ENCODE measurements at regions not wholly inside any gene's neighbourhood (a gene's known extent, or its start where the extent isn't known, plus 50 kb on each side); places are given as distances from the start of the nearest gene placed in this dataset.

DNA sequence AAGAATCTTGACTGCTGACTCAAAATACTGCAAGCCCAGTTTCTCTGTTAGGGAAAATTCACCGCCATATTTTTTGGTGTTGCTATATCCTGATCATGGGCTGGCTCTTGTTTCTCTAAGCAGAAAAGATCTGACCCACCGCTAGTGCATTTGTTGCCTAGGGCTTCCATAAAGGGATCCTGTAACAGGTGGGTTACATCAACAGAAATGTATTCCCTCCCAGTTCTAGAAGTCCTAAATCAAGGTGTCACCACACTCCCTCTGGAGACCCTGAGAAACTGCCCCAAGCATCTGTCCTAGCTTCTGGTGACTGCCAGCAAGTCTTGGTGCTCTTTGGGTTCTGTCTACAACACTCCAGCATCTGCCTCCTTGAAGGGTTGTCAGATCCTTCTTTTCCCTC is 99.7 kb downstream of the MAF start:
- peak in 1 of 11 donors; percentile 8 for DNase-seq (ENCODE audit: extremely low read depth in 1 of 11, low read depth in 9 of 11, low spot score in 4 of 11)

DNA sequence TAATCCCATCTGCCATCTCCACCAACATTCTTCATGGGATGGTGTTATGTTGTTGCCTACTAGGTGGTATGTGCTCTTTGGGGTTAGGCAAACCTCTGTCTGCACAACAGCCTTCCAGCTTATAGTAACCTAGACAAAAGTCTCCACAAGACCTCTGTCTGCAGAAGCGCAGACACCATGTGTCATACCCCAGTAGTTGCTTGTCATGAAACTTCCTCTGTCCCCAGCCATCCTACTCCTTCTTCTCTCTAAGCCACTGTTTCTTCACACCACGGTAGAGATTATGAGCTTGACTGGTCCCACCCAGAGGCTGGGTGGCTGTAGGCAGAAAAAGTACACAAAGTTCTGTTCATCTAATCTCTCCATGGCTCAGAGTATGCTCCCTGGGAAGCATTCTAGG is 100.3 kb downstream of the MAF start:
- no peak for DNase-seq (ENCODE audit: extremely low read depth in 1 of 11, low read depth in 9 of 11, low spot score in 4 of 11)

DNA sequence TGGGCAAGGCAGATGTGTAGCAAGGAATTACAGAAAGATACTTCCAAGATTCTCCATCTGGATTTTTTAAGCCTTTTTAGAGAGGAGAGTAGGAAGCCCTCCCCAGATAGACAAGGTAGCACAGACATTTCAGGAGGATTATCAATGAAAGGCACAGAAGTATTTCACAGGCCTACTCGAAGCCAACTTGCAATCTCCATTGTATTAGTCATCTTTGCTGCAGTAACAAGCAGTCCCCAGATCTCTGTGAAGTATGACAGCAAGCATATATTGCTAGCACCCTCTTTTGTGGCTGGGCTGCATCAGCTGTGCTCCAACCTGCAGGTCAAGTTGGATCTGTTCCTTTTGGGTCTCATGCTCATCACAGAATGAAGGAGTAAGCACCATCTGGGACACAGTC is 101.6 kb downstream of the MAF start:
- DNase-seq (ENCODE audit: extremely low read depth in 1 of 11, low read depth in 9 of 11, low spot score in 4 of 11) = no peak

DNA sequence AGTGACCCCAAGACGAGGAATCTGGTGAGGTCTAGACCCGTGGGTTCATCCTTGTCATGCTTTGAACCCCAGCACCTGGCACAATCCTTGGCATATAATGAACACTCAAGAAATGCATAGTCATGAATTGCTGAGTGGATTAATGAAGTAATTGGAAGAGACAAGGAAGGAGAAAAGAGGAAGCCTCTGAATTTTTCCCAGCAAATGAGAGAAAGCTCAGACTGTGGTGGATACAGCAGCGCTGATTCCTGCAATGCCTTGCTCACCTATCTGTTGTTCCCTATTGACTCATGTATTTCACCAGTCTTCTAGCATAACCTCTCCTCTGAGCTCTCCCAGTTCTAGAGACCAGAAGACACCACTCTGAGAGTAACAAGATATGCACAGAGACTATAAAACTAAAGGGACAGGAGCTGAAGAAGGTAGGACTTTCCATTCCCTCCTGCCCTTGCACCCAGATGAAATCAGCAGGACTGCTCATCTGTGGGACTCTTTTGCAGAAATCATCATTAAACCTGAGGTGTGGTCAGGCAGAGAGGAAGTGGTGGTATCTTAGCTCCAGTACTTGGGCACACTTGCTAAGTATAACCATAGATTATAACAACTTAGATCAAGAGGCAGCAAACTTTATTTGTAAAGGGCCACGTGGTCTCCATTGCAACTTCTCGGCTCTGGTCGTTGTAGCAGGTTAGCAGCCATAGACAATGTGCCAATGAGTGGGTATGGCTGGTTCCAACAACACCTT is 102.8 kb downstream of the MAF start:
- DNase-seq (ENCODE audit: extremely low read depth in 1 of 11, low read depth in 9 of 11, low spot score in 4 of 11) = no peak

DNA sequence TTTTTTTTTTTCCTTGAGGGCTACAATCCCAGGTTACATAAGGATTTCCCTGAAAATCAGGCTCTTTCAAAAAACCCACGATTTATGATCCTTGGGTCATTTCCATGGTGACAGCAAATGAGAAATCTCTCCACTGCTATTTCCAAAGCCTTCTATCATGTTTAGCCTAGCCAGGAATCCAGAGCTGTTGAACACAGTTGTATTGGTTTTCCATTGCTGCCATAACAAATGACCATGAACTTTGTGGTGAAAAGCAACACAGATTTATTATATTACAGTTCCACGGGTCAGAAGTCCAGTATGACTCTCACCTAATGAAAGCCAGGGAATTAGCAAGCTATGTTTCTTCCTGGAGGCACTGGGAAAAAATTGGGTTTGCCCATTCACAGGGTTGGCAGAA is 106.6 kb downstream of the MAF start:
- no peak for DNase-seq (ENCODE audit: extremely low read depth in 1 of 11, low read depth in 9 of 11, low spot score in 4 of 11)

DNA sequence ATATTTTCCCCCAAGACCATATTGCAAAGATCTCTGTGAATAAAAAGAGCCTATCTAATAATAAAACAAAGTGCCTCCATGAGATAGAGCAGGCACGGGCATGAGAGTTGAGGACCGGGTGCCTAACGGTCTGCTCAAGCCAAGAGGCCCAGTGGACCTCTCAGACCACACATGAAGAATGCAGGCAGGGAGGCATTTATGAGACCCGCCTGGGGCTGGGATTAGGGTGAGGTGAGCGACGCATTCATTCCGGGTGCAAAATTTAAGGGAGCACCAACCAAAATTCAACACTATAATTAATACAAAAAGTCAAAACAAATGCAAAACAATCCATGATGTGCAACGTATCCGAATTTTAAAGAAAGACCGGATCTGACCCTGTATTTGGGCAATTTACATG is 108.5 kb downstream of the MAF start:
- no peak for DNase-seq (ENCODE audit: extremely low read depth in 1 of 11, low read depth in 9 of 11, low spot score in 4 of 11)

DNA sequence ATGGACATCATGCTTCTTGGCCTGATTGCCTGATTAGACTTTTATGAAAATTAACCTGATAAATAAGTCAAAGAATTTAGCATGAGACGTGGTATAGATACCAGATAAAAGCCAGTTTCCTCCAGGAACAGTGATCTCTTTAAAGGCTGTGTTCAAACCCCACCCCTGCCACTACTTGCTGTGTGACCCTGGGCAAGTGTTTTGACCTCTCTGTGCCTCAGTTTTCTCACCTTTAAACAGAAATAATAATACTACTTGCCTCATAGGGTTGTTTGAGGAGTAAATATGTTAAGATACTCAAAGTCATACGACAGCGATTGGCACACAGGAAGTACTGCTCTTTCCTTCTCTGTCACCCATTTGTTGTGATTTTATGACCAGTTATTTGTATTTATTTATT is 115.5 kb downstream of the MAF start:
- DNase-seq (ENCODE audit: extremely low read depth in 1 of 11, low read depth in 9 of 11, low spot score in 4 of 11) = no peak

DNA sequence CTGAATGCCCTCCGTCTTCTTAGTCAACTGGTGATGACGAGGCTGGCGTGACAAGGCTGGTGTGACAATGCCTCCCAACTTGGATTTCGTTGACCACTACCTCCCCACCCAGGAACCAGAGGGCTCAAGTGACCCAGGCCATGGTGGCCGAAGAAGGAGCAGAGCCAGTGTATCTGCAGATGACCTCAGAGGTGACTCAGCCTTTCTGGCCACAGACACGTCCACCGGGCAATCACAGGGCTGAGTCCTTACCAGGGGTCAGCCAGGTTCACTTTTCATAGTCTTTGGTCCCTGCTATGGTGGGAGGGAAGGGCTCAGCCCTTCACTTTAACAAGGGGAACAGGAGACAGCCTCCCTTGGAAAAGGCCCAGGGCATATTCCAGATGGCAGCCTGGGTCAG is 116.3 kb downstream of the MAF start:
- DNase-seq (ENCODE audit: extremely low read depth in 1 of 11, low read depth in 9 of 11, low spot score in 4 of 11) = no peak

DNA sequence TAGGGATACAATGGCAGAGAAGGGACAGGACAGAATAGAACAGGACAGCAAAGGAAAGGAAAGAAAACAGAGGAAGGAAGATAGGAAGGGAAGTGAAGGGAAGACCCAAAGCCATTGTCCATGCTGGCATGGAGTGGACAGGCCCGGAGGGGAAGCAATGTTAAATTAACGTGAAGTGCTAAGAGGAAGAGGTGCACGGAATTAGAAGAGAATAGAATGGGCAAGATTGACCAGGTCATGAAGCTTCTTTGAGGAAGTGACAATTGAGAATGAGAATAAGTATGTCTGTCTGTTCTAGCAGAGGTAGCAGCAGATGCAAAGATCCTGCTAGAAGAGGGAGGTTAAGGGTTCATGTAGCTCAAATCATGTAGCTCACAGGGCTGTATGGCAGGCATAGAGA is 117.2 kb downstream of the MAF start:
- no peak for DNase-seq (ENCODE audit: extremely low read depth in 1 of 11, low read depth in 9 of 11, low spot score in 4 of 11)

DNA sequence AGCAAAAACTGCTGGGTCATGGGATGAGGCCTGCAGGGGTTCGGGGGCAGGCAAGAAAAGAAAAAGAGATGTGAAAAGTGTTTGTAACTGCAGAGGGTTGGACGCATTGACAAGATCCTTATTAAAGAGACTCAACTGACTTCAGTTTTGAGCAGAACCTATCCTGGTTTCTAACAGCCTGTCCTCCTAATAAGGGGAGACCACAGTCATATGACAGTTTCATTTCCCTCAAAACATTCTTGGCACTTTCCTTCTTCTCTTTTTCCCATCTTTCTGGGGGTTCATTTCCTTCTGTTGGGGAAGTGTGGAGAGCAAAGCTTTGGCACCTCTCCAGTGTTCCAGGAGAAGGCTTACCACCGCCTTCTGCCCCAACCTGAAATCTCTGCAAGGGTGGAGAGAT is 118.5 kb downstream of the MAF start:
- DNase-seq (ENCODE audit: extremely low read depth in 1 of 11, low read depth in 9 of 11, low spot score in 4 of 11) = no peak

DNA sequence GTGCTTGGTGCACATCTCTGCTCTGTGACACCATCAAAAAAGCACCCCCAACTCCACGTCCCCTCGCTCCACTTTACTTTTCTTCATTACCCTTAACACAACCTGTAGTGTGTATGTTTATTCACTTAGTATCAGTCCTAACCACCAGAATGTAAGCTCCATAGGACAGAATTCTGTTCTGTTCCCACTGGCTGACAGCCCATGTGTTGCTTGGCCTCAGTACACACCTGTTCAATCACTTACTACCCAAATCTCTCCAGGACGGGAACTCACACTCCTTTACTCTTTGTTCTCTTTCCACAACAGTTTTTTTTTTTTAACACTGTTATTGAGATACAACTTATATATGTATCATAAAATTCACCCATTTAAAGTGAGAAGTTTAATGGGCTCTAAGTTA is 119.6 kb downstream of the MAF start:
- no peak for DNase-seq (ENCODE audit: extremely low read depth in 1 of 11, low read depth in 9 of 11, low spot score in 4 of 11)

DNA sequence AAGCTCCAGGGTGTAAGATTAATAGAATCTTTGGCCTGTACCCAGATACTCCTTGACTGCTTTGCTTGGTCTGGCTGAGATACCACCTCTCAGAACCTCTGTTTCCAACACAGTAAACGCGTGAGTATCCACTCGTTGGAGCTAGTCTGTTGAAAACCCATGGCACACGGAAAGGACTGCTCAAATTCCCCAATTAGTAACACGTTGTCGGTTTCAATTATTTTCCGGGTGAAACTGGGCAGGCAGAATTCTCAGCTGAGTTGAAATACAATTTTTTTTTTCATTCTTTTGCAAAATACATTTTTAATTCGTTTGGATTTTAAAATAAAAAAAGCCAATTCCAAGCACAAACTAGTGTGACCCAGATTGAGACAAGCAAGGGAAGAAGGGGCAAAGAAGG is 120.5 kb downstream of the MAF start:
- no peak for DNase-seq (ENCODE audit: extremely low read depth in 1 of 11, low read depth in 9 of 11, low spot score in 4 of 11)

DNA sequence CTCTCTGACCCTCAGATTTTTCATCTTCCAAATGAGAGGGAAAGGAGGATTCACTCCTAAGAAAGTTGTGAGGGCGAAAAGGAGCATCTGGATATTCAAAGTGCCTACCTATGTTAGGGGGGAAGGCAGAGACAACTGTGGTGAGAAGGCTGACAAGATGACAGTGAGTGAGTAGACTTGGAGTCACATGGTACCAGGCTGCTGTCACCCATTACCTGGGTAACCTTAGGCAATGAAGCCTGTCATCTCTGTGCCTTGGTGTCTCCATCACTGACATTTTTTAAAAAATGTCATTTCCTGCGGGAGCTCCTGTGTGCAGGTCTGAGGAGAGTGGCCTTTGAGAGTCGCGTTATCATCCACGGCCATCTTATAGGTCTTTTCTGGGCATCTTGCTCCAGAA is 124.0 kb downstream of the MAF start:
- no peak for DNase-seq (ENCODE audit: extremely low read depth in 1 of 11, low read depth in 9 of 11, low spot score in 4 of 11)

DNA sequence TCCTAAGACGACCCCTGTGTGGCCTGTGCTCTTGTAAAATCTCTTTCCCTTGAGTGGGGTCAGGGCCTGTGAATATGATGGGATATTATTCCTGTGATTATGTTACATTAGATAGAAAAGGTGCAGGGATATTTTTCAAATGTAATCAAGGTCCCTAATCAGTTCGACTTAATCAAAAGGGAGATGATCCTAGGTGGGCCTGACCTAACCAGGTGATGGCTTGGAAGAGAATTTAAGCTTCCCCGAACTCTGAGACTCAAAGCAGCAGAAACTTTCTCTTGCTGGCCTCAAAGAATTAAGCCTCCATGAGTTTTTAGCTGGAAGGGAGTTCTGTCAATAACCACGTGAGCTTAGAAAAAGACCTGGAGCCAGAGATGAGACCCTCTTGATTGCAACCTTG is 124.7 kb downstream of the MAF start:
- DNase-seq (ENCODE audit: extremely low read depth in 1 of 11, low read depth in 9 of 11, low spot score in 4 of 11) = no peak

DNA sequence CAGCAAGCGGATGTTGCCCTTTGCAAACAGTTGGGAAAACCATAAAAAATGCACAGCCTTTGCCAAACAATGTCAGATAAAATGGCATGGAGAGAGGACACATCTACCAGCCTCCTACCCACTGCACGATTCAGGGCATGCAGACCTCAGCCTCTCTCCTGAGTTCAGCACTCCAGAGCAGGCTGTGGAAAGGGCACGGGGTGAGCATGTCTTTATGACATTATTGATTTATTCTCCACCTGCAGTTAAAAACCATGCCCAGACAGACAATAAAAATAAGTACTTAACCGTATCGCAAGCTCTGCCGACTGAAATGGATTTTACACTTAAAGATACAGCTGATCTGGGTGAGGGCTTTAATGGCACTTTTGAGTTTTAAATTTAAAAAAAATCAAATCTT is 127.1 kb downstream of the MAF start:
- DNase-seq (ENCODE audit: extremely low read depth in 1 of 11, low read depth in 9 of 11, low spot score in 4 of 11) = no peak

DNA sequence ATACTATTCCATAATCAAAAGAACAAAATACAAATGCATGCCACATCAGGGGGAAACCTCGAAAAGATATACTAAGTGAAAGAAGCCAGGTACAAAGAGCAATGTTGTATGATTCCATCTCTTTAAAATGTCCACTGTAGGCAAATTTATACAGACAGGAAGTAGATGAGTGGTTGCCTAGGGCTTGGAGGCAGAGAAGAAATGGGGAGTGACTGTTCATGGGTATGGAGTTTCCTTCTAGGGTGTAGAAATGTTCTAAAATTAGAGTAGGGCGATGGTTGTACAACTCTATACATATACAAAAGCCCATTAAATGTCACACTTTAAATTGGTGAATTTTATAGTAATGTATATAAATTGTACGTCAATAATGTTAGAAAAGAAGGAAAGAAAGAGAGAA is 128.1 kb downstream of the MAF start:
- no peak for DNase-seq (ENCODE audit: extremely low read depth in 1 of 11, low read depth in 9 of 11, low spot score in 4 of 11)

DNA sequence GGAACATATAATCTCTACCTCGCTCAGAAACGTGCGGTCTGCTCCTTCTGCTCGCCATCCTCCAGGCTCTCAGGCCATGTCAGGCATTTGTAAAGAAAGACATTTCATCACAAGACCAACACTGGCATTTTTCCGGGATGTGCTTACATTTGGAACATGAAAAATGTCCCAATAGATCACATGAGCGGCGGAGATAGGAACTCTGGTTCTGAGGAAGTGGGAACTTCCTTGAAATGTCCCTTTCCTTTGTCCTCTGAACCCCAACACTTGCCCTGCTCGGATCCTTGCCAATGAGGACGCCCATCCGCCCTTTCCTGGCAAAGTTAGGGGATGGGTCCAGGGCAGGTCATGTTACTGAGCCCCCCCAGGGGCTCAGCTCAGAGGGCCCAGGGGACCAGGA is 130.5 kb downstream of the MAF start:
- DNase-seq (ENCODE audit: extremely low read depth in 1 of 11, low read depth in 9 of 11, low spot score in 4 of 11) = no peak

DNA sequence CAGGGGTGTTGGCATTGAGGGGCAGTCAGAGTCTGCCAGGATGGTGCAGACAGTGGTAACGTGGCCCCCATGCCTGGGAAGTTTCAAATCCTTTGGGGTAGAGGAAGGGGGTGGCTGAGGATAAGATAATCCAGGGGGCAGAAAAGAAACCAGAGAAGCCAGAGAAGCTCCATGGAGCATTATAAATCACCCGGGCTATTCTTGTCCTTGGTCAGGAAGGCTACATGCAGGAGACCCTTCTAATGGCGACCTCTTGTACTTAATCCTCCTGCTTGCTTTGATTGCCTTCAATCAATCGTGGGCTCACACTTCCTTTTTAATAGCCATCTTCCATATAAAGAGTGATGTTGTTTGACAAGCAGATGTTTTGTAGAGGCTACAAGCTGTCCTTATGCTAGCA is 131.9 kb downstream of the MAF start:
- DNase-seq (ENCODE audit: extremely low read depth in 1 of 11, low read depth in 9 of 11, low spot score in 4 of 11) = no peak

DNA sequence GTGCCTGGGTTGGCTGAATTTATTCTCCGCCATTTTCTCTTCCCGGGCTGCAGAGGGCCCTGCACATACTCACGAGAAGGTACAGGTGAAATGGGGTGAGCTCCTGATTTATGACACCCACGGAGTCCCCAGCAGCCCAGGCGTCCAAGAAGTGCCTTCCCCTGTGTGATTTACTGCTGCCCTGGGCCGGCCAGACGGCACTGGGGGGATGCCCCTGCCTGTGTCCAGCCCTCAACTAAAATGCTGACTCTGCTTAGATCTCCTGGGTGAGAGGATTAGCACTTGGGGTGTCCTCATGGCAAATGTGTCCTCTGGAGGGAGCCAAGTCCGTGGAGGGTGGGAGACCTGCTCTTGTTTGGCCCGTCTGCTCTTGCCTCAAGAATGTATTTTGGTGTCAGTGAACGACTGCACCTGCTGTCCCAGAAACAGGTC is 132.4 kb downstream of the MAF start:
- no peak for DNase-seq (ENCODE audit: extremely low read depth in 1 of 11, low read depth in 9 of 11, low spot score in 4 of 11)

DNA sequence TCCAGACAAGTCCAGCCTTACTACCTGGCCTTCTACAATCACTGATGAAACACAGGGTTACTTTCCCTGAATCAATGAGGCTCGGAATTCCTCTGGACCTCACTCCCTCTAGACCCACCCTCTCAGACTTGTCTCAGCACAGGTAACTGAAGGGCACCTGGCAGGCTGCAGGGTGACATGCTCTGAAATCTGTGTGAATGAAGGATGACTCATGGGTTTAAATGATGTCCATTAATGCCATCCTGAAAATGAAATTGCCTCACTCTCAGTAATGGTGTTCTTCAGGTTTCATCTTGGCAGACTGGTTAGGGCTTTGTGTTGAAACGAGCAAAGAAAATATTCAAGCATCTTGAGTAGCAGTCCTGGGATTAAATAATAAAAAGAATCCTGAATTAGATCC is 134.4 kb downstream of the MAF start:
- DNase-seq (ENCODE audit: extremely low read depth in 1 of 11, low read depth in 9 of 11, low spot score in 4 of 11) = no peak

DNA sequence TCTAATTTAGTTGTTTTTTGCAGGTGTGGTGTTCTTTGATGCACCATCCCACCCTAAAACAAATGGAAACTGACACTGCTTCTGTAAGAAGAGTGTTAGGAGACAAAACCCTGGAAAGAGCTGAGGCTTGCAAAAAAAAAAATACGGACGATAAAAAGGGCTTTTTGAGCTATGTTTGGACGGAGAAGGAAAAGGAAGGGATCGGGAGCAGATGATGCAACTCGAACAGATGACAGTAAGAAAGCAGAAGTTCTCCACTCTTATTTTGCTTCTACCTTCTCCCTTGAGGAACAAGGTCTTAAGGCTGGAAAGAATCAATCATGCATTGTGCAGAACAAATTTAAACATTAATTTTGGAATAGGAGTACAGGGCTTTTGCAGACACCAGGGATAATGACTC is 136.7 kb downstream of the MAF start:
- no peak for DNase-seq (ENCODE audit: extremely low read depth in 1 of 11, low read depth in 9 of 11, low spot score in 4 of 11)

DNA sequence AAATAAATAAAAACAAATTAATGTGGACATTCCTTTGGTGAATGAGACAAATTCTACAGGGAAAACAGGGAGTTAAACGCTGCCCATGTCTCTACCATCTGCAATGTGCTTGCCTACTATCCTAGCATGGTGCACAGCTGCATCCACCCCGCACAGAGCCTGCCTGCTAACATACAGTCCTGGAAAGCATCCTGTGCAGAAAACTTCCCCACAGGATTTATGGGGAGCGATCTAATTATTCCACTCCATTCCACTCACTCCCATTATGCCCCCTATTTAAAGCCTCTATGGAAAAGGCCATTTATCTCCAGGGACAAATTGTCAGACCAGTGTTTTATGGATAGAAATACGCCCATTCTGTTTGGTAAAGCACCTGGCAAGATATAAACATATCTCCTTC is 144.5 kb downstream of the MAF start:
- no peak for DNase-seq (ENCODE audit: extremely low read depth in 1 of 11, low read depth in 9 of 11, low spot score in 4 of 11)
